ENCODE measurements at regions not wholly inside any gene's neighbourhood (a gene's known extent, or its start where the extent isn't known, plus 50 kb on each side); places are given as distances from the start of the nearest gene placed in this dataset.

GRCh38 chr4:41477181-41477905, 60.6 kb upstream of the LIMCH1 start (continued):
- TF ChIP-seq CHD7 (IDR thresholded peaks at IDR 0.05; ENCODE audit: insufficient replicate concordance, low read length) (no peak), GTF2F1 (IDR thresholded peaks at IDR 0.05; ENCODE audit: borderline replicate concordance, low read depth, low read length) (no peak), CHD2 (IDR thresholded peaks at IDR 0.05; ENCODE audit: low read length) (no peak), MAX (IDR thresholded peaks at IDR 0.05) (no peak), NANOG (IDR thresholded peaks at IDR 0.05; ENCODE audit: insufficient read depth, low read depth, low read length, poor library complexity, severe bottlenecking) (no peak), MAFK (IDR thresholded peaks at IDR 0.05; ENCODE audit: low read depth, low read length) (no peak), ZNF274 (IDR thresholded peaks at IDR 0.05; ENCODE audit: borderline replicate concordance, extremely low read depth, low read length) (no peak), SP1 (IDR thresholded peaks at IDR 0.05; ENCODE audit: low read depth, low read length) (no peak), SUZ12 (IDR thresholded peaks at IDR 0.05; ENCODE audit: low read length) (no peak), HDAC6 (IDR thresholded peaks at IDR 0.05; ENCODE audit: low read depth, low read length) (no peak), CHD1 (IDR thresholded peaks at IDR 0.05; ENCODE audit: low read depth, low read length) (no peak)
